Esophagus muscularis mucosa (tissue), 4 donors: ENCODE measurements at regions not wholly inside any gene's neighbourhood (a gene's known extent, or its start where the extent isn't known, plus 50 kb on each side); places are given as distances from the start of the nearest gene placed in this dataset.

Experiments used
- DNase-seq: peaks from one replicate; pipeline ENCODE4 v3.0.0-alpha.2; 2017; ENCODE audit errors: extremely low spot score
- H3K27ac ChIP-seq, 4 donors: fragments of 200-600 bp; sonication (generic); replicated peaks in 1 of 4; 1 replicate in 3 of 4; 2 replicates in 1 of 4; pipeline ENCODE4 v1.5.1; 2016 to 2019; ENCODE audit warnings: mild to moderate bottlenecking in 1 of 4
- H3K27me3 ChIP-seq, 4 donors: fragments of 200-600 bp; sonication (generic); one replicate each; pipeline versions ENCODE4 v1.5.1 to v1.6.0; 2016 to 2019
- H3K36me3 ChIP-seq, 4 donors: fragments of 200-600 bp; sonication (generic); one replicate each; pipeline ENCODE4 v1.5.1; 2016 to 2019
- H3K4me1 ChIP-seq, 4 donors: fragments of 200-600 bp; sonication (generic); one replicate each; pipeline ENCODE4 v1.5.1; 2016 to 2019
- H3K4me3 ChIP-seq, 4 donors: fragments of 200-600 bp; sonication (generic); 1 replicate in 2 of 4; 2 replicates in 2 of 4; pipeline ENCODE4 v1.5.1; 2016 to 2019; ENCODE audit warnings: mild to moderate bottlenecking in 4 of 4, moderate library complexity in 1 of 4
- H3K9me3 ChIP-seq, 4 donors: fragments of 200-600 bp; sonication (generic); 1 replicate in 3 of 4; 2 replicates in 1 of 4; pipeline ENCODE4 v1.5.1; 2016 to 2019
- EP300 ChIP-seq: sonication (generic); formaldehyde crosslinking; IDR thresholded peaks from one replicate; pipeline ENCODE4 v1.6.1; 2017; ENCODE audit warnings: antibody characterized with exemption
- POLR2A ChIP-seq: fragments of 450-650 bp; IDR thresholded peaks from one replicate; pipeline ENCODE4 v1.6.1; 2017; ENCODE audit warnings: antibody characterized with exemption, moderate library complexity, mild to moderate bottlenecking, low read depth
- POLR2AphosphoS5 ChIP-seq, 2 donors: sonication (generic); formaldehyde crosslinking; IDR thresholded peaks; one replicate each; pipeline ENCODE4 v1.6.1; 2017; ENCODE audit warnings: antibody characterized with exemption in 2 of 2
- WGBS: methylation state at CpG from one replicate; pipeline ENCODE4 v1.1.5; 2018; 5-methylcytosine and 5-hydroxymethylcytosine counted together
- intact Hi-C: fragments of 100-400 bp; cut with DNase I; formaldehyde crosslinking; loops from one replicate; pipeline ENCODE4 v1.15.1; 2023
- TF ChIP-seq, protein P1 (sequence below), 3 experiments: fragments of 200-600 bp in 2 of 3; fragments of 450-650 bp in 1 of 3; sonication (generic) in 2 of 3; IDR thresholded peaks; one replicate each; pipeline ENCODE4 v1.5.1; 2017 to 2019; ENCODE audit warnings: antibody characterized with exemption in 3 of 3, mild to moderate bottlenecking in 2 of 3, moderate library complexity in 1 of 3

DNA sequence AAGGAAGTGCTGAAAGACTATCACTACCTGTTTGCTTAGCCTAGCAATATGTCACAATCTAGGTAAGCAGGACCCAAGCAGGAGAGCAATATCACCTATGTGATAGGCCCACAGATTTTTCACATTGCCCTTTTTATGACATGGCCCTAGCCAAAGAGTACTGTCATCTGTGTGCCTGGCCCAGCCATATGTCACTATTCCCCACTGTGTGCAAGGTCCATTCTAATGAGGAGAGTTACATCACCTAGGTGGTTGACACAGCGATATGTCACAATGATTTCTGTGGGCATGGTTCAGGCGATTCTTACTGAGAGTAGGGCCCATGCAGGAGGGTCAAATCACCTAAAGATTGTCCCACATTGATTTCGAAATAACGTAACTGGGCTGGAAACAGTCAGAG, 967.7 kb upstream of the AMELY start:
- no peak overlapping the region for H3K27ac ChIP-seq
- intact Hi-C loops: no loop called here
- no peaks in the 10 kb centered on the region for H3K9me3 ChIP-seq
- no CpG with 5 or more reads among the region's 4 CpGs for WGBS
- TF ChIP-seq POLR2A (no peak), POLR2AphosphoS5 (IDR thresholded peaks at IDR 0.05) (no peak), EP300 (no peak)
- TF ChIP-seq, protein P1, sequence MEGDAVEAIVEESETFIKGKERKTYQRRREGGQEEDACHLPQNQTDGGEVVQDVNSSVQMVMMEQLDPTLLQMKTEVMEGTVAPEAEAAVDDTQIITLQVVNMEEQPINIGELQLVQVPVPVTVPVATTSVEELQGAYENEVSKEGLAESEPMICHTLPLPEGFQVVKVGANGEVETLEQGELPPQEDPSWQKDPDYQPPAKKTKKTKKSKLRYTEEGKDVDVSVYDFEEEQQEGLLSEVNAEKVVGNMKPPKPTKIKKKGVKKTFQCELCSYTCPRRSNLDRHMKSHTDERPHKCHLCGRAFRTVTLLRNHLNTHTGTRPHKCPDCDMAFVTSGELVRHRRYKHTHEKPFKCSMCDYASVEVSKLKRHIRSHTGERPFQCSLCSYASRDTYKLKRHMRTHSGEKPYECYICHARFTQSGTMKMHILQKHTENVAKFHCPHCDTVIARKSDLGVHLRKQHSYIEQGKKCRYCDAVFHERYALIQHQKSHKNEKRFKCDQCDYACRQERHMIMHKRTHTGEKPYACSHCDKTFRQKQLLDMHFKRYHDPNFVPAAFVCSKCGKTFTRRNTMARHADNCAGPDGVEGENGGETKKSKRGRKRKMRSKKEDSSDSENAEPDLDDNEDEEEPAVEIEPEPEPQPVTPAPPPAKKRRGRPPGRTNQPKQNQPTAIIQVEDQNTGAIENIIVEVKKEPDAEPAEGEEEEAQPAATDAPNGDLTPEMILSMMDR (IDR thresholded peaks at IDR 0.05): no peak
- no peak overlapping the region for H3K4me3 ChIP-seq
- no peaks in the 10 kb centered on the region for H3K27me3 ChIP-seq
- H3K36me3 ChIP-seq: no peaks in the 10 kb centered on the region
- H3K4me1 ChIP-seq: no peaks in the 10 kb centered on the region
- no peak for DNase-seq

DNA sequence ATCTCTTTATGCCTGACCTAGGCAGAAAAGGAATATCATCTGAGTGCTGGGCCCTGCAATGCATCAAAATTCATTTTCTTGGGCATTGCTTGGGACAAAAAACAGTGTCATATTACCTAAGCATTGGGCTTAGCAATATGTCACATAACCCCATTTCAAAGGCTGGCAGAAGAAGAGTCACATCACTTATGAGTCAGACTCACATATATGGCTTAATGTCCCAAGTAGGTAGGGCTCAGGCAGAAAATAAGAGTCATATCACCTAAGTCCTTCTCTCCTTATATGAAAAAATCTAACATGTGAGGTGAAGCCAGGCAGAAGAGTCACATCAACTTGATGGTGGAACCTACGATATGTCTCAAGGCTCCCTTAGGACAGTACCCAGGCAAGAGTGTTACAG, 967.2 kb upstream of the AMELY start:
- DNase-seq: no peak
- Histone ChIP-seq H3K9me3 (no peaks in the 10 kb centered on the region), H3K4me3 (no peak overlapping the region), H3K27me3 (no peaks in the 10 kb centered on the region), H3K27ac (no peak overlapping the region), H3K4me1 (no peaks in the 10 kb centered on the region), H3K36me3 (no peaks in the 10 kb centered on the region)
- TF ChIP-seq, protein P1 (IDR thresholded peaks at IDR 0.05): no peak
- TF ChIP-seq POLR2AphosphoS5 (IDR thresholded peaks at IDR 0.05) (no peak), POLR2A (no peak), EP300 (no peak)
- intact Hi-C loops: no loop called here
- no CpG with 5 or more reads among the region's 1 CpG for WGBS

DNA sequence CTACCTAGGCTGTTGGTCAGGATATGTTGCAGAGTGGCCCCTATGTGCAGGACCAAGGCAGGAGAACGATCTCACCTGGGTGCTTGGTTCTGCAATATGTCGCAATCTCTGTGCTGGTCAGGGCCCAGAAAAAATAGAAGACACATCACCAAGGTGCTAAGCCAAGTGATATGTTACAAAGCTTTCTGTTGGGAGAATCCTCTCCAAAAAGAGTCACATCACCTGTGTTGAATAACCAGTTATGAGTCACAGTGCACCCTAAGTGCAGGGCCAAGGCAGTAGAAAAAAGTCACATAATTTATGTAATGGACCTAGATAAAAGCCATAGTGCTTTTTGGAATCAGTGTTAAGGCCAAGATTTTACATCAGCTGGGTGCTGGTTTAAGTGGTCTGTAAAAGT, 965.9 kb upstream of the AMELY start:
- H3K27me3 ChIP-seq: no peaks in the 10 kb centered on the region
- no peaks in the 10 kb centered on the region for H3K9me3 ChIP-seq
- no peaks in the 10 kb centered on the region for H3K4me1 ChIP-seq
- TF ChIP-seq POLR2AphosphoS5 (IDR thresholded peaks at IDR 0.05): no peak
- TF ChIP-seq EP300: no peak
- TF ChIP-seq, protein P1 (IDR thresholded peaks at IDR 0.05): no peak
- TF ChIP-seq POLR2A: no peak
- no peak overlapping the region for H3K27ac ChIP-seq
- no CpG with 5 or more reads among the region's 2 CpGs for WGBS
- no peak overlapping the region for H3K4me3 ChIP-seq
- intact Hi-C loops: no loop called here
- DNase-seq: no peak
- no peaks in the 10 kb centered on the region for H3K36me3 ChIP-seq

DNA sequence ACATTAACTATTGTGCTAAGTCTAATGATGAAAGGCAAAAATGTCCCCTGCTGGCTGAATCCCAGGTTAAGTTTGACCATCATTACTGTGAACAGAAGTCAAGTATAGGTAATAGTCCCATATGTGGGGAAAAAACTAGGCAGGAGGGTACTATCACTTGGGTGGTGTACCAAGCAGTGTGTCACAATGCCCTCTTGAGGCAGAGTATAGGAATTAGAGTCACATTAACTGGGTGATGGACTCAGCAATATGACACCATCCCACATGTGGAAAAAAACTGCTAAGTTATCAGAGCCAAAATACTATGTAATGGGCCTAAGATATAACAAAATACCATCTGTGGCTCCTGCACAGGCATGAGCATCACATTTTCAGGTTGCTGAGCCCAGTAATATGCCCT, 962.5 kb upstream of the AMELY start:
- no peak for TF ChIP-seq EP300
- TF ChIP-seq, protein P1 (IDR thresholded peaks at IDR 0.05): peak in 1 of 3 experiments; percentile 32
- intact Hi-C loops: no loop called here
- DNase-seq: no peak
- Histone ChIP-seq H3K4me3 (no peak overlapping the region), H3K27ac (no peak overlapping the region), H3K4me1 (no peaks in the 10 kb centered on the region), H3K27me3 (no peaks in the 10 kb centered on the region), H3K9me3 (no peaks in the 10 kb centered on the region), H3K36me3 (no peaks in the 10 kb centered on the region)

DNA sequence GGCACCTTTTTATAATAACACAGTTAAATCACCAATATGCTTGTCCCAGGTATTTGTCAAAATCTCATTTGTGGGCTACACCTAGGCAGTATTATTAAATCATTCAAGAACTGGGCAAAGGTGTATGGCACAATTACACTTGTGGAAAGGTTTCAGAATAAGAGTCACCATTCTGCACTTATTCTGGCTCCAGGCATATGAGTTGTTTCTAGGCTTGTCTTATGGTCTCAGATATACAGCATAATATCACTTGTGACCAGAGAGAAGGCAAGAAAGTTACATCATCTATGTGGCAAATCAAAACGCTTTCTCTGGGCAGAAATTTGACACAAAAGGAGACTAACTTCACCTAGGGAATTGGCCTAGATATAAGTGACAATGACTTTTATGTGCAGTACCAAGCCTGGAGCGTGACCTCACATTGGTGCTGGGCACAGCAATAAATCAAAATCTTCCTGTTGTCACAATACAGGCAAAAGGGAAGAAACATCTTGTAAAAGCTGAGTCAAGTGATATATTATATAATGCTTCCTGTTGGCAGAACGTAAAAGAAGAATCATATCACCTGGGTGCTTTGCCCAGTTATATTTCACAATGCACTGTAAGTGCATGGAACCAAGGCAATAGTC, 959.9 kb upstream of the AMELY start:
- Histone ChIP-seq H3K36me3 (no peaks in the 10 kb centered on the region), H3K27ac (no peak overlapping the region), H3K27me3 (no peaks in the 10 kb centered on the region), H3K4me3 (no peak overlapping the region), H3K4me1 (no peaks in the 10 kb centered on the region), H3K9me3 (no peaks in the 10 kb centered on the region)
- WGBS: no CpG with 5 or more reads among the region's 3 CpGs
- no peak for DNase-seq
- TF ChIP-seq POLR2A: no peak
- TF ChIP-seq POLR2AphosphoS5 (IDR thresholded peaks at IDR 0.05): no peak
- no peak for TF ChIP-seq EP300
- TF ChIP-seq, protein P1 (IDR thresholded peaks at IDR 0.05): no peak
- intact Hi-C loops: no loop called here
